H9 (cell line): ENCODE measurements at regions not wholly inside any gene's neighbourhood (a gene's known extent, or its start where the extent isn't known, plus 50 kb on each side); places are given as distances from the start of the nearest gene placed in this dataset.

Experiments
- DNase-seq: peaks from one replicate; pipeline ENCODE4 v3.0.0-alpha.2; 2017
- H2AFZ ChIP-seq: one replicate; pipeline ENCODE4 v1.6.1; 2013; ENCODE audit warnings: mild to moderate bottlenecking, low read length, control low read depth, moderate library complexity
- H2AK5ac ChIP-seq: 2 replicates; pipeline ENCODE4 v1.6.1; 2013; ENCODE audit warnings: low read length, control low read depth, mixed read lengths; ENCODE audit not compliant: insufficient read length
- H2BK120ac ChIP-seq: one replicate; pipeline ENCODE4 v1.6.1; 2013; ENCODE audit warnings: low read depth, mild to moderate bottlenecking, low read length, control low read depth, inconsistent platforms; ENCODE audit not compliant: poor library complexity, severe bottlenecking
- H2BK12ac ChIP-seq: 2 replicates; pipeline ENCODE4 v1.6.1; 2013; ENCODE audit warnings: low read length, control low read depth, mixed read lengths, low read depth; ENCODE audit not compliant: insufficient read length
- H2BK15ac ChIP-seq: 2 replicates; pipeline ENCODE4 v1.6.1; 2013; ENCODE audit warnings: low read depth, low read length, control low read depth
- H2BK20ac ChIP-seq: one replicate; pipeline ENCODE4 v1.6.1; 2013; ENCODE audit warnings: low read depth, mild to moderate bottlenecking, low read length, control low read depth, inconsistent platforms; ENCODE audit not compliant: poor library complexity, severe bottlenecking
- H2BK5ac ChIP-seq: 2 replicates; pipeline ENCODE4 v1.6.1; 2013; ENCODE audit warnings: low read length, control low read depth, mixed read lengths; ENCODE audit not compliant: insufficient read length
- H3K14ac ChIP-seq: 2 replicates; pipeline ENCODE4 v1.6.1; 2013; ENCODE audit warnings: low read length, control low read depth; ENCODE audit not compliant: insufficient read depth
- H3K18ac ChIP-seq: 2 replicates; pipeline ENCODE4 v1.6.1; 2013; ENCODE audit warnings: low read depth, mild to moderate bottlenecking, mixed read lengths, low read length, control low read depth; ENCODE audit not compliant: insufficient read length
- H3K23ac ChIP-seq: 2 replicates; pipeline ENCODE4 v1.6.1; 2013; ENCODE audit warnings: low read length, control low read depth, mixed read lengths, low read depth; ENCODE audit not compliant: insufficient read length
- H3K23me2 ChIP-seq: 2 replicates; pipeline ENCODE4 v1.6.1; 2013; ENCODE audit warnings: low read depth, mild to moderate bottlenecking, mixed read lengths, low read length, control low read depth; ENCODE audit not compliant: insufficient read length, poor library complexity, severe bottlenecking
- H3K27ac ChIP-seq: 2 replicates; pipeline ENCODE4 v1.5.1; 2013; ENCODE audit warnings: low read length, control low read depth, mixed read lengths, low read depth; ENCODE audit not compliant: insufficient read length
- H3K27me3 ChIP-seq: 2 replicates; pipeline ENCODE4 v1.6.1; 2013; ENCODE audit warnings: low read length, control low read depth, inconsistent platforms; ENCODE audit not compliant: insufficient read depth
- H3K4ac ChIP-seq: 2 replicates; pipeline ENCODE4 v1.6.1; 2013; ENCODE audit warnings: low read depth, mild to moderate bottlenecking, control low read depth, inconsistent platforms, low read length, moderate library complexity
- H3K4me1 ChIP-seq: 2 replicates; pipeline ENCODE4 v1.6.1; 2013; ENCODE audit warnings: low read length, control low read depth, inconsistent platforms; ENCODE audit not compliant: insufficient read depth
- H3K4me2 ChIP-seq: 2 replicates; pipeline ENCODE4 v1.6.1; 2013; ENCODE audit warnings: low read length, control low read depth, mixed read lengths; ENCODE audit not compliant: insufficient read length, insufficient read depth
- H3K56ac ChIP-seq: 2 replicates; pipeline ENCODE4 v1.6.1; 2013; ENCODE audit warnings: low read depth, mild to moderate bottlenecking, mixed read lengths, low read length, control low read depth; ENCODE audit not compliant: insufficient read length
- H3K79me1 ChIP-seq: 2 replicates; pipeline ENCODE4 v1.6.1; 2013; ENCODE audit warnings: low read depth, mild to moderate bottlenecking, moderate library complexity, low read length, control low read depth, inconsistent platforms; ENCODE audit not compliant: insufficient read depth, poor library complexity, severe bottlenecking
- H3K79me2 ChIP-seq: 2 replicates; pipeline ENCODE4 v1.6.1; 2013; ENCODE audit warnings: low read length, control low read depth, inconsistent platforms; ENCODE audit not compliant: insufficient read depth
- H3K9ac ChIP-seq: 2 replicates; pipeline ENCODE4 v1.6.1; 2013; ENCODE audit warnings: low read length, control low read depth, mixed read lengths; ENCODE audit not compliant: insufficient read length; ENCODE audit errors: extremely low read depth
- H3K9me3 ChIP-seq: one replicate; pipeline ENCODE4 v1.6.1; 2013; ENCODE audit warnings: low read depth, low read length, inconsistent platforms; ENCODE audit not compliant: control insufficient read depth
- H3T11ph ChIP-seq: one replicate; pipeline ENCODE4 v1.6.1; 2013; ENCODE audit warnings: mild to moderate bottlenecking, low read length, control low read depth, inconsistent platforms
- H4K20me1 ChIP-seq: one replicate; pipeline ENCODE4 v1.6.1; 2013; ENCODE audit not compliant: control insufficient read depth, insufficient read length, insufficient read depth
- H4K5ac ChIP-seq: 2 replicates; pipeline ENCODE4 v1.6.1; 2013; ENCODE audit warnings: low read depth, mild to moderate bottlenecking, mixed read lengths, low read length, control low read depth; ENCODE audit not compliant: insufficient read length
- H4K8ac ChIP-seq: replicated peaks from 2 replicates; pipeline ENCODE4 v1.6.1; 2013; ENCODE audit warnings: low read length, control low read depth, mixed read lengths, low read depth; ENCODE audit not compliant: insufficient read length
- H4K91ac ChIP-seq: 2 replicates; pipeline ENCODE4 v1.6.1; 2013; ENCODE audit warnings: low read depth, mild to moderate bottlenecking, moderate library complexity, mixed read lengths, low read length, control low read depth; ENCODE audit not compliant: insufficient read length
- H3K27ac Mint-ChIP-seq, 3 experiments: 2 replicates in 2 of 3; 3 replicates in 1 of 3; pipeline ENCODE4 v1.8.0; 2020 to 2021; ENCODE audit warnings: mixed read lengths in 3 of 3, mild to moderate bottlenecking in 1 of 3, moderate library complexity in 1 of 3
- H3K27me3 Mint-ChIP-seq: 2 replicates; pipeline ENCODE4 v1.8.0; 2021; ENCODE audit warnings: low read depth, mild to moderate bottlenecking, moderate library complexity, mixed read lengths
- H3K36me3 Mint-ChIP-seq, 3 experiments: 2 replicates in 2 of 3; 3 replicates in 1 of 3; pipeline ENCODE4 v1.8.0; 2020 to 2021; ENCODE audit warnings: low read depth in 3 of 3, mixed read lengths in 3 of 3; ENCODE audit not compliant: insufficient read depth in 1 of 3
- H3K4me1 Mint-ChIP-seq, 2 experiments: 2 replicates each; pipeline ENCODE4 v1.8.0; 2020; ENCODE audit warnings: mixed read lengths in 2 of 2
- H3K4me3 Mint-ChIP-seq, 2 experiments: 2 replicates in 1 of 2; 3 replicates in 1 of 2; pipeline ENCODE4 v1.8.0; 2020 to 2021; ENCODE audit warnings: mild to moderate bottlenecking in 2 of 2, mixed read lengths in 2 of 2, moderate library complexity in 1 of 2
- H3K9me3 Mint-ChIP-seq, 2 experiments: 2 replicates in 1 of 2; 3 replicates in 1 of 2; pipeline ENCODE4 v1.8.0; 2020; ENCODE audit warnings: mild to moderate bottlenecking in 2 of 2, mixed read lengths in 2 of 2, moderate library complexity in 1 of 2
- WGBS: extraction: QIAGEN DNeasy Blood & Tissue Kit; methylation state at CpG from one replicate; pipeline ENCODE4 v1.1.7; 2013; ENCODE audit warnings: missing lambda C conversion rate, low lambda C conversion rate, mixed read lengths; ENCODE audit not compliant: insufficient read length; ENCODE audit errors: extremely low coverage; 5-methylcytosine and 5-hydroxymethylcytosine counted together
- TF ChIP-seq, protein P1 (sequence below): fragments of 200-600 bp; sonication (generic); conservative IDR thresholded peaks from 3 replicates; pipeline ENCODE4 v1.8.0; 2021; ENCODE audit warnings: antibody characterized with exemption, mild to moderate bottlenecking

DNA sequence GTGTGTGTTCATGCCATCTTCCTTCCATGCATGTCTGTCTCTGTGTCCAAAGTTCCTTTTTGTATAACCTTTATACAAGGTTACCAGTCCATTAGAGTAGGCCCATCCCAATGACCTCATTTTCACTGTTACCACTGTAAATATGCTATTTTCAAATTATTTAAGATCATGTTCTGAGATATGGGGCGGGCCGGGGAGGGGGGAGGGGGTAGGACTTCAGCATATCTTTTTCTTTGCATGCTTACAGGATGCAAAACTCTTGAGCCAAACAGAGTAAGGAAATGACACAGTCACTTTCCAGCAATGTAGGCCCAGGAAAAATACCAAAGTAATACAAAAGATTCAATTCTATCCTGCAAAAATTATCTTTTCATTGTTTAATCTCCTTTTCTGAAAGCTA lies 124.1 kb upstream of the HNRNPA3 start:
- H2AK5ac ChIP-seq: no peak overlapping the region
- no peaks in the 10 kb centered on the region for H3K79me1 ChIP-seq
- H3K4me1 Mint-ChIP-seq: no peaks in the 10 kb centered on the region
- H3K27ac ChIP-seq: no peak overlapping the region
- H4K8ac ChIP-seq: no peak overlapping the region
- no peaks in the 10 kb centered on the region for H3K9me3 Mint-ChIP-seq
- no peaks in the 10 kb centered on the region for H4K20me1 ChIP-seq
- no peak overlapping the region for H3K9ac ChIP-seq
- no peak overlapping the region for H2BK5ac ChIP-seq
- no peaks in the 10 kb centered on the region for H3K36me3 Mint-ChIP-seq
- H3K9me3 ChIP-seq: no peaks in the 10 kb centered on the region
- H3K4me3 Mint-ChIP-seq: no peak overlapping the region
- H2BK15ac ChIP-seq: no peak overlapping the region
- no peaks in the 10 kb centered on the region for H3K27me3 ChIP-seq
- no peak overlapping the region for H3K14ac ChIP-seq
- H3K23me2 ChIP-seq: no peaks in the 10 kb centered on the region
- TF ChIP-seq, protein P1, sequence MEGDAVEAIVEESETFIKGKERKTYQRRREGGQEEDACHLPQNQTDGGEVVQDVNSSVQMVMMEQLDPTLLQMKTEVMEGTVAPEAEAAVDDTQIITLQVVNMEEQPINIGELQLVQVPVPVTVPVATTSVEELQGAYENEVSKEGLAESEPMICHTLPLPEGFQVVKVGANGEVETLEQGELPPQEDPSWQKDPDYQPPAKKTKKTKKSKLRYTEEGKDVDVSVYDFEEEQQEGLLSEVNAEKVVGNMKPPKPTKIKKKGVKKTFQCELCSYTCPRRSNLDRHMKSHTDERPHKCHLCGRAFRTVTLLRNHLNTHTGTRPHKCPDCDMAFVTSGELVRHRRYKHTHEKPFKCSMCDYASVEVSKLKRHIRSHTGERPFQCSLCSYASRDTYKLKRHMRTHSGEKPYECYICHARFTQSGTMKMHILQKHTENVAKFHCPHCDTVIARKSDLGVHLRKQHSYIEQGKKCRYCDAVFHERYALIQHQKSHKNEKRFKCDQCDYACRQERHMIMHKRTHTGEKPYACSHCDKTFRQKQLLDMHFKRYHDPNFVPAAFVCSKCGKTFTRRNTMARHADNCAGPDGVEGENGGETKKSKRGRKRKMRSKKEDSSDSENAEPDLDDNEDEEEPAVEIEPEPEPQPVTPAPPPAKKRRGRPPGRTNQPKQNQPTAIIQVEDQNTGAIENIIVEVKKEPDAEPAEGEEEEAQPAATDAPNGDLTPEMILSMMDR: no peak
- H3K56ac ChIP-seq: no peak overlapping the region
- no peak overlapping the region for H4K91ac ChIP-seq
- no peaks in the 10 kb centered on the region for H3K79me2 ChIP-seq
- H3K4me1 ChIP-seq: no peaks in the 10 kb centered on the region
- no CpG with 5 or more reads among the region's 2 CpGs for WGBS
- H2BK120ac ChIP-seq: no peak overlapping the region
- H2BK20ac ChIP-seq: no peak overlapping the region
- no peak overlapping the region for H4K5ac ChIP-seq
- no peak overlapping the region for H3K18ac ChIP-seq
- no peak overlapping the region for H3K4me2 ChIP-seq
- no peak overlapping the region for H3K23ac ChIP-seq
- no peak overlapping the region for H3K27ac Mint-ChIP-seq
- no peak for DNase-seq
- H3K4ac ChIP-seq: no peak overlapping the region
- H2AFZ ChIP-seq: no peak overlapping the region
- no peak overlapping the region for H2BK12ac ChIP-seq
- no peak overlapping the region for H3T11ph ChIP-seq
- peaks cover 2% of the 10 kb centered on the region for H3K27me3 Mint-ChIP-seq
